COLO829 (cell line): ENCODE measurements at regions not wholly inside any gene's neighbourhood (a gene's known extent, or its start where the extent isn't known, plus 50 kb on each side); places are given as distances from the start of the nearest gene placed in this dataset.
"Not testable (repeated sequence)": the region's sequence is repeated elsewhere in the genome, so short reads cannot be mapped to it uniquely, and the experiment has no call there.

Source experiments
- DNase-seq: peaks from one replicate; pipeline ENCODE4 v3.0.0; 2012; ENCODE audit warnings: low spot score

DNA sequence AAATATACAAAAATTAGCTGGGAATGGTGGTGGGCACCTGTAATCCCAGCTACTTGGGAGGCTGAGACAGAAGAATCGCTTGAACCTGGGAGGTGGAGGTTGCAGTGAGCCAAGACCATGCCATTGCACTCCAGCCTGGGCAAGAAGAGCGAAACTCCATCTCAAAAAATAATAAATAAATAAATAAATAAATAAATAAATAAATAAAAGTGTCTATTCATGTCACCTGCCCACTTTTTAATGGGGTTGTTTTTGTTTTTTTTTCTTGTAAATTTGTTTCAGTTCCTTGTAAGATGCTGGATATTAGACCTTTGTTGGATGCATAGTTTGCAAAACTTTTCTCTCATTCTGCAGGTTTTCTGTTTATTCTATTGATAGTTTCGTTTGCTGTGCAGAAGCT, 71.9 kb upstream of the KCNAB1 start:
- not testable (repeated sequence) for DNase-seq

DNA sequence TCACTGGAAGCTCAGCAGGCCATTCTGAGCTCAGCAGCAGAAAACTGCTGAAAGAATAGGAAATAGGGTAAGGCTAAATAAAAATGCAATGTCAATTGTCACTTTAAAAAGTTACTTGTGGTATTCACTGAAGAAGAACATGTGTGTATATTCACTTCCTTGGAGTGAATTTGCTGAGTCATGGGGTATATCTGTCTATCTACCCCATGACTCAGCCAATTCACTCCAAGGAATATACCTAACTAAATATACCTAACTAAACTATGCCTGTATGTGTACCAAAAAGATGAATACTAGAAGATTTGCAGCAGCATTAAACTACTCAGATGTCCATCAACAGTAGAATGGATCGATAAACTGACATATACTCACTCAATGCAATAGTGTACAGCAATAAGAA, 69.5 kb upstream of the KCNAB1 start:
- no peak for DNase-seq

DNA sequence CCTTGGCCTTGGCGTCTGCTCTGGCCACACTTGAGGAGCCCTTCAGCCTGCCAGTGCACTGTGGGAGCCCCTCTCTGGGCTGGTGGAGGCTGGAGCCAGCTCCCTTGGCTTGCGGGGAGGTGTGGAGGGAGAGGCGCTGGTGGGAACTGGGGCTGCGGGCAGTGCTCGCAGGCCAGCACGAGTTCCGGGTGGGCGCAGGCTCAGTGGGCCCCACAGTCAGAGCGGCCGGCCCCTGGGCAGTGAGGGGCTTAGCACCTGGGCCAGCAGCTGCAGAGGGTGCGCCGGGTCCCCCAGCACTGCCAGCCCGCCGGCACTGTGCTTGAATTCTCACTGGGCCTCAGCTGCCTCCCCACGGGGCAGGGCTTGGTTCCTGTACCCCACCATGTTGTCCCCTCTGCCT, 68.7 kb upstream of the KCNAB1 start:
- DNase-seq = no peak

DNA sequence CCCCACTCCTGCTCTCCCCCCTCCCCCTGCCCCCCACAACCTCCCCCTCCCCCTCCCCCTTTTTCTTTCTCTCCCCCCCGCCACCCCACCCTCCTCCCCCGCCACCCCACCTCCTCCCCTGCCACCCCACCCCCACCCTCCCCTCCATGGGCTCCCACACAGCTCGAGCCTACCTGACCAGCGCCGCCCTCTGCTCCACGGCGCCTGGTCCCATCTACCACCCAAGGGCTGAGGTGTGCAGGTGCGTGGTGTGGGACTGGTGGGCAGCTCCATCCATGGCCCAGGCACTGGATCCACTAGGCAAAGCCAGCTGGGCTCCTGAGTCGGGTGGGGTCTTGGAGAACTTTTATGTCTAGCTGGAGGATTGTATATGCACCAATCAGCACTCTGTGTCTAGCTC, 68.3 kb upstream of the KCNAB1 start:
- no peak for DNase-seq

DNA sequence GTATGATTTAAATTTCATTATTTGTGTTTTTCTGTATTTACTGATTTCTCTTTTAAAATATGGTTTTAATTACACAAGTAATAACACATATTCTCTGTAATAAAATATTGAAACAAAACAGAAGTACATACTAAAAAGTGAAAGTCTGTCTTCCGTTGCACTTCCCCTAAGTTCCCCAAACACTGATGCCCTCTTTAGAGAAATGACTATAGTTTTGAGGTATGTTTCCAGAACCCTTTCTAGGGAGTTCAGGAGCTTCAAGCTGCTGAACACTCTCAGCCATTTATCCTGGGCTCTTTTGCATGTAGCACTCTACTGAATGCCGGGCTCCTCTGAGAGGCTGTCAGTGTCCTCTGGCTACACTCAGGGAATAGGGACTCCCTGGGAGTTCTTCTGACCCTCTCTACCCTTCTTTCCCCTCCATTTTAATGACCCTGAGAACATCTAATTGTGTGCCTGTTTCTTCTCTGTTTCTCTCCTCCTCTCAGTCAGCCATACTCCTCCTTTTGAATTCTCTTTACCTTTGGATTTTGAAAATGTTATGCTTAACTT, 60.4 kb upstream of the KCNAB1 start:
- no peak for DNase-seq

DNA sequence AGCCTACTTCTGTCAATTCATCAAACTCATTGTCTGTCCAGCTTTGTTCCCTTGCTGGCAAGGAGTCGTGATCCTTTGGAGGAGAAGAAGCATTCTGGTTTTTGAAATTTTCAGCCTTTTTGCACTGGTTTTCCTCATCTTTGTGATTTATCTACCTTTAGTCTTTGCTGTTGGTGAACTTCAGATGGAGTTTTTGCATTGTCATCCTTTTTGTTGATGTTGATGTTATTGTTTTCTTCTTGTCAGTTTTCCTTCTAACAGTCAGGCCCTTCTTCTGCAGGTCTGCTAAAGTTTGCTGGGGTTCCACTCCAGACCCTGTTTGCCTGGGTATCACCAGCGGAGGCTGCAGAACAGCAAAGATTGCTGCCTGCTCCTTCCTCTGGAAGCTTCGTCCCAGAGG, 52.2 kb upstream of the KCNAB1 start:
- DNase-seq = not testable (repeated sequence)

DNA sequence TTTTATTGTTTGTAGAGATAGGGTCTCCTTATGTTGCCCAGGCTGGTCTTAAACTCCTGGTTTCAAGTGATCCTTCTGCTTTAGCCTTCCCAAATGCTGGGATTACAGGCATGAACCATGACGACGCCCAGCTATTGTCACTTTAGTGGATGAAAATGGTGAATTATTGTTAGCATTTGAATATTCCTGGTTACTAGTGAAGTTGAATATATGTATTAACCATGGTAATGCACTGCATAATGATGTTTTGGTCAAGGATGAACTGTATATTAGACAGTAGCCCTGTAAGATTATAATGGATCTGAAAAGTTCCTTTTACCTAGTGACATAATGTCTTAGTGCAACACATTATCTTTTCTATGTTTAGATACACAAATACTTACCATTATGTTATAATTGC, 50.4 kb upstream of the KCNAB1 start:
- DNase-seq = no peak
